HG03457 (cell line): ENCODE measurements at regions not wholly inside any gene's neighbourhood (a gene's known extent, or its start where the extent isn't known, plus 50 kb on each side); places are given as distances from the start of the nearest gene placed in this dataset.
"Not testable (repeated sequence)": the region's sequence is repeated elsewhere in the genome, so short reads cannot be mapped to it uniquely, and the experiment has no call there.

Source experiments
- ATAC-seq: cut with Tn5 transposase; IDR thresholded peaks from one replicate; pipeline ENCODE4 v1.9.1; 2021; ENCODE audit warnings: moderate number of reproducible peaks; ENCODE audit not compliant: unreplicated experiment

DNA sequence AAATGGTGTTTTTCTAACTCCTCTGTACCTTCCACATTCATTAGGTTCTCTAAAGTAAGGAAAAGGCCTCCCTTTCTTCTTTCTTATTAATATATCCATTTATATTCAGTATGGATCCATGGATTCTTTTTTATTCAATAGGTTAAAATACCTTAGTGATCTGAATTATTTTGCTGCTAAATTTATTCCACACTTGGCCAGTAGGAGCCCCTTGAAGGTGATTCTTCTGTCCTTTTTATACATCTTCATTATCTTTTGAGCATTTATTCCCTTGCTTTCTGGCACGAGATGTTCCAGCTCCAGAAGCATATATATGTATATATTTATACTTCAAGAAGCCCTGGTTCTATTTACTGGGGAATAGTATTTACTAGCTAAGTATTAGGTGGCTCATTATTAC, 311.8 kb upstream of the SGCD start:
- ATAC-seq: no peak

DNA sequence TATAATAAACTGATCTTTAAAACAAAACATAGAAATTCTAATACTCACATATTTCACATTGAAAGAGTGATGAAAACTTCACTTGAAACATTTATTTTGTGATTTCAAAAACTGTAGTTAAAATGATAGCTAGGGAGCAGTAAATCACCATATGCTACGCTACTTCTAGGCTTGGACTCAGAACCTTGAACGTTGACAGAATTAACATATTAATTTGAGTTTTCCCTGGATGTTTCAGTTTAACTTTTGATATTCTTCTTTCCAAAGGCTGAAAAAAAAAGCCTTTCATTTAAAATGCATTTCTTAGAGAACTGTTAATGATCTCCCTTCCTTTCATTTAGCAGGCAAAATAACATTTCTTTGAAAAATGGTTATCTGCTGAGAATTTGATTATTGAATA, 307.8 kb upstream of the SGCD start:
- no peak for ATAC-seq

DNA sequence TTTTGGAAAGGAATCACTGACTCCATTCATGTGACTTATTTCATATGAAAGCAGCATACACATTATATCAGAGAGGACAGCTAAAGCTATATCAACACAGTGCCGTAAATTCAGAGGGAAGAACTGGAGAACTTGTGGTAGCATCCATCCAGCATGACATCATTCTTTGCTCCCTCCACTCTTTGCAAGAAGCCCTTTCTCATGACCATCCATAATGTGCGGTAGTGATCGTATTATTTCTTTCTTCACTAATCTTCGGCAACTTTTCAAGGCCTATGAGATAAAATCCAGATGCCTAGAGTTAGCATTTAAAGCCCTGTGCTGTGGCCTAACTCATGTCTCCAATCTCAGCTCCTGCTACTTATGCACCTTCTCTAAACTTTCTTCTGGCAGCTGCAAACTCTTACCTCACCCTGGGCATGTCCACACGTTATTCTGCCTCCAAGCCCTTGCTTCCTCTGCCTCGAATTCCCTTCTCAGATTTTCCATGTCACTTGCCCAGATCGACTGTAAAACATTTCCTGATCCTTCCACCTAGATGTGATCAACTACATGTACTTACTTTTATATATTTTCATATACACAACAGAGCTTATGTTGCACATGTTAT, 307.3 kb upstream of the SGCD start:
- no peak for ATAC-seq

DNA sequence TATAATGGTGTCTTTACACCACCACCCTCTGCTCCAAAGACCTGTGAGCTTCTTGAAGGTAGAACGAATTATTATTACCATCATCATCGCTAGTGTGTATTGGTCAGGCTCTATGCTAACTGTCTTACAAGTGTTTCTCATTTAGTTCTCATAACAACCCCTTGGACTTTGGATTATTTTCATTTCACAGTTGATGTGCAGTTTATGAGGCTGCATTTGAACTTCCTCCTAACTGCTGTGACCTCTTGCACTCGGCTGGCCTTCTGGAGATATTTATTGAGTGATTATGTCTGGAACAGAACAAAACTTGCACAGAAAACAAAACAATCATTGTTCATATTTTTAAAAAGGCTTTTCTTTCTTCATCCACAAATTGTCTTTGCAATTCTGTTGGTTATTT, 306.3 kb upstream of the SGCD start:
- ATAC-seq: no peak

DNA sequence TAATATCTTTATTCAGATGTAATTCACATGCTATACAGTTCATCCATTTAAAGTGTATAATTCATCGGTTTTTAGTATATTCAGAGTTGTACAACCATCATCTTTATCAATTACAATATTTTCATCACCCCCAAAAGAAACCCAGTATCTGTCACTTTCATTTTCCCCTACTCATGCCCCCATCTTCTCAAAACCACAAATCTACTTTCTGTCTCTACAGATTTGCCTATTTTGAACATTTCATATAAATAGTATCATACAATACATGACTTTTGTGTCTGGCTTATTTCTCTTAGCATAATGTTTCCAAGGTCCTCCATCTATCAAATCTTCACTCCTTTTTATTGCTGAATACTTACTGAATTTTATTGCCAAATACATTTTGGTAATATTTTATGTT, 305.1 kb upstream of the SGCD start:
- no peak for ATAC-seq

DNA sequence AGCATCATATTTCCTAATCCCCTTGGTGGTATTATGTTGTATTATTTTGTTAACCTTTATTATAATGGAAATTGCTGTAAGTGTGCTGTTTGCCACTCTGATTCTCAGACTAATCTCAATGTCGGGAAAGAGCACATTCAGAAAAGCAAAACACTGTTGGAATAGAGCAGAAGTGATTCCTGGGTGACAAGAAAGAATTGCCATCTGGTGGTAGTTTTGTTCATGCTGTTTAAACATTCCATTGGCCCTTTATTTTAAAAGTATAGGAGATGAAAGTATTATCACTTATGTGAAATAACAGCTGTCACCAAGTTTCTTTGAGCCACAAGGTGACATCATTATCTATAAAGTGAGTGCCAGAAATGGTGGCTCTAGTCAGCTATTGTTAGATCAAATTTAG, 301.3 kb upstream of the SGCD start:
- no peak for ATAC-seq

DNA sequence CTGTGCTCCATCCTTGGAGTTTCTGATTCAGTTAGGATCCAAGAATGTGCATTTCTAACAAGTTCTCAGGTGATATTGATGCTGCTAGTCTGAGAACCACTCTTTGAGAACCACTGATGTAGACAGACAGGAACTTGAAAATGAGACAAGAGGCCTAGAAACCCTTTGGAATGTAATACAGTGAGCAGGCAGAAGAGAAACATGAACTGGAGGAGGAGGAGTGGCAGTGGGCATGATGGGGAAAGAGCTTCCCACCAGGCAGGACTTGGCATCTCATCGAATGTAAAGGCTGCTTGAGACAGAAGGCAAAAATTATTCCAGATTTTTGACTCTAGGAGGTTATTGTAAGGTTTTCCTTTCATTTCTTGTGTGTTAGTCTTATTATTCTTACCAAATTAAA, 295.8 kb upstream of the SGCD start:
- ATAC-seq: no peak

DNA sequence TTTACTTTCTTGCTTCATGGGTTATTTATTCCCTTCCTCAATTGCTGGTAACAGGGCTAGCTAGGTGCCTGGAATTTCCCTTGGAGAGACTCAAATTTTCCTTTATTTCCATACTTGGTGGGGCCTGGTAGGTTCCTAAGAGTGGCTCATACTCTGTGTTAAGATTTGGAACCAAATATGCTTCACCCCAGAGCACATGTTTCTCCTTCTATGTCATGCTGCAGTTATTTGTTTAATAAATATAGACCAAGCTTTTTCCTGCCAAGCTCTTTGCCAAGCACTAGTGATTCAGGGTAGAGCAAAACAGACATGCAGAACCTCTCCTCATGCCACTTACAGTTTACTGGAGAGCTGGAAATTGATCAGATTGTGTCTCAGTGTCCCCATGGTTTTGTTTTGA, 290.3 kb upstream of the SGCD start:
- no peak for ATAC-seq

DNA sequence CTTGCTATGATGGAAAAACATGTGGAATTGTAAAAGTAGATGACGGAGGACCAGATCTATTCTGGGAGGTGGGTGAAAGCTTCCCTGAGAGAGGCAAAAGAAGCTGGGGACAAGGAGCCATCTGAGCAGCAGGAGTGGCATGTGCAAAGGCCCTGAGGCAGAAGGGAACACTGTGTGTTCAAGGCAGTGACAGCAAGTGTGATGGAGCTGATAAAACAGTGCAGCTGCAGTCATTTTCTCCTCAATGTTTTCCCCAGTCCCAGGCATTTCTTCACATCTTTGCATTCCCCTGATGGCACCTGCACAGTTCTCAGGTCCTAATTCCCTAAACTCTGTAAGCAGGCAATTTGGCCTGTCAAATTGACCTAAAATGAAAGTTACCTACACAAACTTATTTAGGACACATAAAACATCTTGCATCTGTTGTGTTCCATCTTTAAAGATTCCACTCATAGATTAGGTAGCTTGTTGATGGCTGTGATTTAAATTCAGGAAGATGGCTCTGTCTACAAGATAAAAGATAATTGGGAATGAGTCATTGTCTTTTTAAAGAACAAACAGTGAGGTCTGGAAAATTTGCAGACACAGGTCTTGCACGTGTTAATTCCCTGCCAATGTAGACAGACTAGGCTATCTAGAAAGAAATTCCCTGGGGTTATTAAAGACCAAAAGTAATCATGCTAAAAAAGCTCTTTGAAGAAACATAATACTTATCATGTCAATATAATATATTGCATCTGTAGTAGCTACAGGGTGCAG, 289.6 kb upstream of the SGCD start:
- ATAC-seq: no peak

DNA sequence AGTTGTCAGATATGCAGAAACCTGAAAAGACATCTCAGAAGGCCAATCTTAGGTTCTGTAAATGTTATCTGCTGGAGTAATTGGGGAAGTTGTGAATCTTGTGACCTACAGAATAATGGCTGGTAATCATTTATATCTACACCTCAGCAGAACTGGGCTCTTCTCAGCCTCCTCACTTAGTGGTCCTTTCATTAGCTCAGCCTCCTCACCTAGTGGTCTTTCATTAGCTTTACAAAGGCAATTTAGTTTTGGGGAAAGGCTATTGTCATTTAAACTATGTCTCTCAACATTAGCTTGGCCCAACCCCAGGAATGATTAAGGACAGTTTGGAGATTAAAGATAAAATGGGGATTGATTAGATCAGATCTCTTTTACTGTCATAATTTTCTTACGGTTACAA, 284.2 kb upstream of the SGCD start:
- ATAC-seq: no peak

DNA sequence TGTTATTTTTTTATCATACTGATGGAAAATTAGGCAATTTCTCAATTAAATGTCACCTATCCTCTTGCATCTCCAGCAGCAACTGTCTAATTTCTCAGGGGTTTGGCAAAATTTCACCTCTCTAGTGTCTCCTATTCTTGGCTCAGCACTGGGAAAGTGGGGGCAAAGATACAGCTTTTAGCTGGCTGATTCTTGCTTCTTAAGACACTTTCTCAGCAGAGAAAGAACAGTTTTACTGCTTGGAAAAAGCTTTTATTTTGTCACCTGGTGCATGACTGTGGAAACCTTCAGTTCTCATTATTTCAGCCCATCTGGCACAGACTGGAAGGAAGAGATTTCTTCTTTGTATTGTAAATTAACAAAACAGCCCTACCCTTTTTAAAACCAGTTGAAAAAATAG, 283.6 kb upstream of the SGCD start:
- no peak for ATAC-seq

DNA sequence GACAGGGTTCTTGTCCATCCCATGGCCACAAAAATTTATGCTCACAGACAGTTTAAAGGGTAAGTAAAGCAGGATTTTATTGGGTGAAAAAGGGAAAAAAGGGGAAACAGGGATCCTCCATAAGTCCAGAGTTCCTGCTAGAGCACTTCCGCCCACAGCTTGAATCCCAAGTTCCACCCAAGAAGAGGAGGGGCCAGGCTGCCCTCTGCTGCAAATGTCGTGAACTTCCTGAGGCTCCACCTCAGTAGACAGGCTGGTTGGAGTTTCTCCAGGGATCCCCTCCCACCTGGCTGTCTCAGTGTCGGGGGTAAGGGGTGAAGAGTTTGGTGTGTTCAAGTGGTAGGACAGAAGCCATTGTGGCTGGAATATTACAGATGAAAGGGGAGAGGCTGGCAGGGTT, 275.0 kb upstream of the SGCD start:
- ATAC-seq: no peak

DNA sequence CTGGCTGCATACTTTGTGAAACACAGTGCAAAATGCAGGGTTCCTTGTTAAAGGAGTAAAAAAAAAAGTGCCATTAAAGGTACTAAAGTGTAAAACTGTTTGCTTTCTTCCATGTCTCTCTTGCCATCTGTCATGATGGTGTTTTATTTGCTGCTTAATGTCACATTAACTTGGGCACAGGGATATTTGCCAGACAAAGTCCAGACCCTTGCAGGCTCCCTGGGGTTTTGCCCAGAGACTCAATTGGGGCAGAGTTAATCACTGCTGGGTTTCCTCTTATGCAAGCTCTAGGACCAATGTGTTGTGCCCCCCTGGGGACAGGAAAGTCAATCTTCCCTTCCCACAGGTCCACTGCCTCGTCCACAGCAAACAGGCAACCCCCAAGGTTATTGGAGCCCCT, 274.3 kb upstream of the SGCD start:
- ATAC-seq: no peak

DNA sequence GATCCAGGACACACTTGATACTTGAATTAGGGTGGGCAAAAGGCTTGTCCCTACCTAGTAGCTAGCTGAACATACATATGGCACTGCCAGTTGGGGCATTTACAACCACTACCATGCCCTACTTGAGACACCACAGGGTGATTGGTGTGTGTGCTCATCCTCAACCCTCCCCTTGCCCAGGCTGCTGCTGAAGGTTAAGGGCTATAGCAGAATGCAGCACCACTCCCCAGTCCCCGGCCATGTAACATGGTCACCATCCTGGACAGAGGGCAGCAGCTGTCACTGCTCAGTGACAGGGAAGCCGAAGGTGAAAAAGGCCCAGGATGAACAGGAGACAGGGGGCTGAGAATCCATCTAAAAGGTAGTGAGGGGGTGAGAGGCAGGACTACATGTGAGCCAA, 273.9 kb upstream of the SGCD start:
- no peak for ATAC-seq

DNA sequence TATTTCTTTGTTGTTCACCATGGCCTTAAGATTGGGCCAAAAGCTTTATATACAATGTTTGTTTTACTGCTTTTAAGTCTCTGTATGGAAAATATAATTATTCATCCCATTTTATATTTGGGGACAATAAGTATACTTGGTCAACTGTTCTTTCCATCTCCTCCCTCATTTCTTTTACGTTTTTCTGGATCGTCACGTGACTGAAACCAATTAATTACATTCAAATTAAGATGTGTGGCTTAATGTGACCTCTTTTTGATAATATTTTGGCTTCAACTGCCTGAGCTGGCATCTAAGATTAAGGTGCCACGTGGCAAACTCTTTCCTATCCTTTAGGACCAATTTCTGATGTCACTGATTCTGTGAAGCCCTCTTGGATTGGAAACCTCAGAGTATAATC, 250.1 kb upstream of the SGCD start:
- ATAC-seq: no peak

DNA sequence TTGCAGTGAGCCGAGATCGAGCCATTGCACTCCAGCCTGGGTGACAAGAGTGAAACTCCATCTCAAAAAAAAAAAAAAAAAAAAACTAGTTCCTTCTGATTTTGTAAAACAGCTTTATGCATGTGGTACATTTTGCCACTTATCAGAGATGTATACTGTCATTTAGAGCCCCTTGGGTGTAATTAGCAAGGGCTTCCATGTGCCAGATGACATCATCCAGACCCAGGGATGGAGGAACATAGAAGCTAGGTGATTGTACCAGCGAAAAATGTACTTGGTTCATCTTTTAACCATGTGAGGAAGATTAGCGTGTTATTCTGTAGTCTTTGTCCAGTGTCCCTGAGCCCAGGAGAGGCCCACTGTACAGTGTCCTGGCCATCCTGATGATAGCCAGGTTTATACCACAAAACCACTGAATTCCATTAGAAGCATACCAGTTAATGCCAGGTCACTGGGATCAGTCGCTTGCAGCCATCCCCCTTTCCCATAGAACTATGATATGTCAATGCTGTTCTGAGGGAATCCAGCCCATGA, 239.3 kb upstream of the SGCD start:
- ATAC-seq: no peak

DNA sequence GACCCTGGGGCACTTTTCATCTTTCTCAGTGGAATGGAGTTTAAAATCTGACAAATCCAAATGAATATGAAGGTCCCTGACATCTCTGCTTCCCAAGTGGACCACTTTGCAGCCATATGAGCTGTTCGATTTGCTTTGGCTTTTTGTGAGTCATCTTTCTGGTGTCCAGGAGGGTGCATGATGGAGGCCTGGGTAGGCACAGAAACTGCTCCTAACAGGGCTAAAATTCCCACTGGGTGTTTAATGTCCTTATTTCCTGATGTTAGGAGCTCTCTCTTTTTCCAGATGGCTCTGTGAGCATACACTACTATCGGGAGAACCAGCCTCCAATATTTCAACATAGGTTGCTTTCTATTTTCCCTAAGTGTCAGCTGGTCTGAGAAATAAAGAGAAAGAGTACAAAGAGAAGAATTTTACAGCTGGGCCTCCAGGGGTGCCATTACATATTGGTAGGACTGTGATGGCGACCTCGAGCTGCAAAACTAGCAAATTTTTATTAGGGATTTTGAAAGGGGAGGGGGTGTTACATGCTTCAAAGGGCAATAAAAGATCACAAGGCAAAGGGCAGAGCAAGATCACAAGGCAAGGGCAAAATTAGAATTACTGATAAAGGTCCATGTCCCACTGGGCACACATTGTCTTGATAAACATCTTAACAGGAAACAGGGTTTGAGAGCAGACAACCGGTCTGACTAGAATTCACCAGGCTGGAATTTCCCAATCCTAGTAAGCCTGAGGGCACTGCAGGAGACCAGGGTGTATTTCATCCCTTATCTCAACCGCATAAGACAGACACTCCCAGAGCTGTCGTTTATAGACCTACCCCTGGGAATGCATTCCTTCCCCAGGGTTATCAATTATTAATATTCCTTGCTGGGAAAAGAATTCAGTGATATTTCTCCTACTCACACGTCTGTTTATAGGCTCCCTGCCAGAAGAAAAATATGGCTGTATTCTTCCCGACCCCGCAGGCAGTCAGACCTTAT, 236.7 kb upstream of the SGCD start:
- ATAC-seq: not testable (repeated sequence)

DNA sequence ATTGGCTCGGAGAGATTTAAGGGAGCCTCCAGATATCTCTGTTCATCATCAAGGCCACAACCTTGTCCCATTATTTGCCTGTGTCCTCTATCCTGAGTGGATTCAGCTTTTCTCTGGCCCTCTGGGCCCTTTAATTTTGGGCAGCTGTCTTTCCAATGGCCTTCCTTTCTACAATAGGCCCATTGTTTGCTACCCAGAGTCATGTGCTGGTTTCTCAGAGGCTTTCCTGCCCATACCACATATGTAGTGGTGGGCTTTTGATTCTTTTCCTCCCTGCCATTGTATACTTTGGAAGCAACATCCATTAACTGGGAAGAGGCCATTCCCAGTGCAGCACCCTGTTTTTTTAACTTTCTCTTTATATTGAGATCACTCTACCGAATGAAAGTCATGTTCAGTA, 233.9 kb upstream of the SGCD start:
- no peak for ATAC-seq

DNA sequence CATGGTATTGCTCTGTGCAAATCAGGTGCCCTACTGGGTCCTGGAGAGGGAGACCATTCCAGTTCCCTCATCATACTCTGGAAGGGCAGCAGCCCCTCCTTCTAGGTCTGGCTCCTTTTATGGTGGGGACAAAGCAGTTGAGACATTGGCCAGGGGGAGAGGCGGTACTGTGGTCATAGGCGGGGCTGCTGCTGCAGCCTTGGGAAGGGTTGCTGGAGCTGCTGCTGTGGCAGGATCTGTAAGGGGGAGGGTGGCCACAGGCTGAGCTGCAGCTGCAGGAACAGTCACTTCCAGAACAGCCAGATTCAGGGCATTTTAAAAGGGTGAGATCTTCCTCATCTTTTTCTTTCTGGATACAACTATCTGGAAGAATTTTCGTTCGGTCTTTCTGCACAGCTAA, 233.0 kb upstream of the SGCD start:
- no peak for ATAC-seq

DNA sequence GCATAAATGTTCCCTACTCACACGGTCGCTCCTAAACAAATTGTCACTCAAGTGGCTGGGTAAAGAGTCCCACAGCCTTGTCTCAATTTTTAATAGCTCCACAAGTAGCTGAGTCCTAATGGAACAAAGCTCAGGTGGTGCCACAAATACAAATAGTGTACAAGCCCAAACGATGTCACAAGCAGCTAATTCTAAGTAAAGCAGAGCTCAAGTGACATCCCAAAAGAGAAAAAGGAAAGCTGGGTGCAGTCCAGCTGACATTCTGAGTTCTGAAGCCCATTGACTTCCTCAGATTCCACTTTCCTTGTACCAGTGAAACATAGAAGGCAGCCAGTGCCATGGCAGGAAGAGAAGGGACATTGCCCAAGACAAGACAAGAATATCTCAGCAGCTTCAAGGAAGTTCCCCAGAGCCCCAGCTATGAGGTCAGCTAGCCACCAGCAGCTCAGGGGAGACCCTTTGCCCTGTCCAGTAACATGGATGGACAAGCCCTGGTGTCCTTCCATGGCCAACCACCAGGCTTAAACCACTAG, 231.2 kb upstream of the SGCD start:
- ATAC-seq: no peak

DNA sequence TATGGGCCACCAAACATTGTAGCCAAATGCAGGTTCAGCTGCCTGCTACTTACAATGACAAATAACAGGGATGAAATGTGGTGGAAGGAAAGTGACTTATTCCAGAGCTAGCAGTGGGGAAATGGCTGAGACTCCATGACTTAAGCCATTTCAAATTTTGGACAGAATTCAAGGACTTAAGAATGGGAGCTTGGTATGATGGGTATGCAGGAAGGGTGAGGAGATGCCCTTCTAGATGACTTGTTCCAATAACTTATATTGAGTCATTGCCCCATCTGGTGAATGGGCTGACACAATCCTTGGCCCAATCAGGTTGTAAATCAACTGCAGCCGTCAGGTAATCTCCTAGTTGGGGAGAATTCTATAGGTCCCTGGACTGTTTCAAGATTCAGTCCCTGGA, 230.7 kb upstream of the SGCD start:
- ATAC-seq: no peak
